ENCODE measurements at regions not wholly inside any gene's neighbourhood (a gene's known extent, or its start where the extent isn't known, plus 50 kb on each side); places are given as distances from the start of the nearest gene placed in this dataset.

DNA sequence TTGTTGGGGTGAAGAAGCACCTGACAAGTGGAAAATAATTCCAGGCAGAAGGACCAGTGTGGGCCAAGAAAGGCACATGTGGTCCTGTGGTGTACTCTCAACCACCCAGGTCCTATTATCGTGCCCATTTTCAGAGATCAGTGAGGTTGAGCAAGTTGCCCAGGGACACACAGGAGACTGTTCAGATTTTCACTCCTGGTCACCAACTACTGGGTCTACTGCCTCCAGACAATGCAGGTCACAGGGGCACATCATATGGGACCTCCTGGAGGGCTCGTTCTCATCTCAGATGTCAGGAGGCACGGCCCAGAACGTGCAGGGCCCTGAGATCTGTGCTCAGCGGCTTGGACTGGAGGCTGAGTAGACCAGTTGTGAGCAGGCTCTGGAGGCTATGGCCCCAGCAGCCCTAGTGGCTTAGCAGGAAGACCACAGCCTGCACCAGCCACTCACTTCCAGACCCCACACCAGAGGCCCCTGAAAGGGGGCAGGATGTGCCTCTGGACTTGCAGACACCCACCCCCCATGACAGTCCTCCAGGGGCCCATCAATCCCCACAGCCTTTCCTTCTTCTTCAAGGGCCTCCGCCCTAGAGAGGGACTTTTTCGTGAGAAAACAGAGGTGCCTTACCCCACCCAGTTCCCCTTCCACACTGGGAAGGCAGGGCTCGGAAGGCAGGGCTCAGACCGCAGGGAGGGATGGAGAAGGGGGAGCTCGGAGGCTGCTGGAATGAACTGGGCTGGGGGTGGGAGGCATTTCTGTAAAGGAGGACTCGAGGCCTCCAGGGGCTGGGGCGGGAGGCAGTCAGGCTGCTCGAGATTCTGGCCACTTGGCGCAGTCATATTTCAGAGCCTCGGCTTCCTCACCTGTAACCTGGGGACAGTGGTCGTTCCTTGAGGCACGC, 82.7 kb upstream of the NEURL1B start:
- POLR2A ChIA-PET, result no interaction called here
- Histone ChIP-seq H3K36me3 (ENCODE audit: control insufficient read depth, insufficient read depth, low read length) (no peaks in the 10 kb centered on the region), H3K4me3 (ENCODE audit: low read depth, low read length) (no peak overlapping the region), H3K27me3 (ENCODE audit: control insufficient read depth, insufficient read depth, low read length) (peaks cover 11% of the 10 kb centered on the region)
- DNase-seq (ENCODE audit: low read depth), result no peak
- TF ChIP-seq, protein P1, sequence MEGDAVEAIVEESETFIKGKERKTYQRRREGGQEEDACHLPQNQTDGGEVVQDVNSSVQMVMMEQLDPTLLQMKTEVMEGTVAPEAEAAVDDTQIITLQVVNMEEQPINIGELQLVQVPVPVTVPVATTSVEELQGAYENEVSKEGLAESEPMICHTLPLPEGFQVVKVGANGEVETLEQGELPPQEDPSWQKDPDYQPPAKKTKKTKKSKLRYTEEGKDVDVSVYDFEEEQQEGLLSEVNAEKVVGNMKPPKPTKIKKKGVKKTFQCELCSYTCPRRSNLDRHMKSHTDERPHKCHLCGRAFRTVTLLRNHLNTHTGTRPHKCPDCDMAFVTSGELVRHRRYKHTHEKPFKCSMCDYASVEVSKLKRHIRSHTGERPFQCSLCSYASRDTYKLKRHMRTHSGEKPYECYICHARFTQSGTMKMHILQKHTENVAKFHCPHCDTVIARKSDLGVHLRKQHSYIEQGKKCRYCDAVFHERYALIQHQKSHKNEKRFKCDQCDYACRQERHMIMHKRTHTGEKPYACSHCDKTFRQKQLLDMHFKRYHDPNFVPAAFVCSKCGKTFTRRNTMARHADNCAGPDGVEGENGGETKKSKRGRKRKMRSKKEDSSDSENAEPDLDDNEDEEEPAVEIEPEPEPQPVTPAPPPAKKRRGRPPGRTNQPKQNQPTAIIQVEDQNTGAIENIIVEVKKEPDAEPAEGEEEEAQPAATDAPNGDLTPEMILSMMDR (IDR thresholded peaks at IDR 0.05; ENCODE audit: insufficient read depth, low read depth, low read length), result no peak
- CTCF ChIA-PET, result interaction anchor here (0.6 kb wide), 1 partner anchor 15 kb away, joined by 3 read pairs; no protein-coding TSS in a partner anchor

- ChIA-PET POLR2A (no interaction called here), CTCF (no interaction called here)
- Histone ChIP-seq H3K4me3 (ENCODE audit: low read depth, low read length) (no peak overlapping the region), H3K27me3 (ENCODE audit: control insufficient read depth, insufficient read depth, low read length) (peaks cover 6% of the 10 kb centered on the region), H3K36me3 (ENCODE audit: control insufficient read depth, insufficient read depth, low read length) (no peaks in the 10 kb centered on the region)
- TF ChIP-seq, protein P1 (IDR thresholded peaks at IDR 0.05; ENCODE audit: insufficient read depth, low read depth, low read length), result no peak
- no peak for DNase-seq (ENCODE audit: low read depth)
Observed at GRCh38 chr5:172556971-172557461, 84.0 kb upstream of the NEURL1B start.

- Histone ChIP-seq H3K27me3 (ENCODE audit: control insufficient read depth, insufficient read depth, low read length) (peaks cover 6% of the 10 kb centered on the region), H3K36me3 (ENCODE audit: control insufficient read depth, insufficient read depth, low read length) (no peaks in the 10 kb centered on the region), H3K4me3 (ENCODE audit: low read depth, low read length) (no peak overlapping the region)
- ChIA-PET POLR2A (interaction anchor here (0.6 kb wide), 1 partner anchor 550 kb away, joined by 3 read pairs; the partner anchor contains the start of gene FBXW11), CTCF (no interaction called here)
- DNase-seq (ENCODE audit: low read depth), result no peak
- TF ChIP-seq, protein P1 (IDR thresholded peaks at IDR 0.05; ENCODE audit: insufficient read depth, low read depth, low read length), result no peak
Observed at GRCh38 chr5:172556262-172556661, 84.8 kb upstream of the NEURL1B start.

DNA sequence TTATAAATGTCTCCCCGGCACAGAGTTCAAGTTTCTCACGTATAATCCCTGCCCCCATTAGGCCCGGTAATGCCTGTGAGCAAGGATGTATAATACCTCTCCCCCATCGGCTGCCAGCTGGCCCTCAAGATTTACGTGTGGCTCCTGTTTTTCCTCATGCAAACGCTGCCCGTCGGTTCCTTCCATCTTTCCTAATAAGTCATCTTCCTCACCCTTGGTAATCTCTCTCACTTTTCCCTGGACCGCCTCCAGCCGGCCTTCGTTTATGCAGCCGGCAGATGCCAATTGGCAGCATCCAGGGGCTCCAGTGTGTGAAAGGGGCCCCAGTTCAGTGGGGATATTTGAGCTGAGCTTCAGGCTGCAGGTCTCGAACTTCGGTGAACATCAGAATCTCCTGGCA, 86.5 kb upstream of the NEURL1B start:
- ChIA-PET POLR2A (no interaction called here), CTCF (no interaction called here)
- TF ChIP-seq, protein P1 (IDR thresholded peaks at IDR 0.05; ENCODE audit: insufficient read depth, low read depth, low read length), result no peak
- peaks cover 6% of the 10 kb centered on the region for H3K27me3 ChIP-seq (ENCODE audit: control insufficient read depth, insufficient read depth, low read length)
- no peaks in the 10 kb centered on the region for H3K36me3 ChIP-seq (ENCODE audit: control insufficient read depth, insufficient read depth, low read length)
- no peak overlapping the region for H3K4me3 ChIP-seq (ENCODE audit: low read depth, low read length)
- no peak for DNase-seq (ENCODE audit: low read depth)

DNA sequence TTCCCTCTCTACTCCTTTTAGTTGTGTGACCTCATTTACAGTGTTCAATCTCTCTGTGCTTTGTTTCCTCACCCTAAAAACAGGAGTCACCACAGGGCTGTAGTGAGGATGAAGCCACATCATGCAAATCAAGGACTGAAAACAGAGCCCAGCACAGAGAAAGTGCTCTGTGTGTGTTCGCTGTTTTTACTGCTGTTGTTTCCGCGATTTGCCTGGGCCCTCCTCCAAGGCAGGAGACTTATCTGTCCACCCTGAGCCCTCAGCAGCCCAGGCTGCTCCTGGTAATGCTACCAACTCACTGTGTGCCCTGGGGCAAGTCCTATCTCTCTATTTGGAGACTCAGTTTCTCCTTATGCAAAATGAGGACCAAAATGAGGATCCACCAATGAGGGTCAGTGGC, 87.2 kb upstream of the NEURL1B start:
- ChIA-PET CTCF (no interaction called here), POLR2A (no interaction called here)
- DNase-seq (ENCODE audit: low read depth), result no peak
- Histone ChIP-seq H3K36me3 (ENCODE audit: control insufficient read depth, insufficient read depth, low read length) (no peaks in the 10 kb centered on the region), H3K27me3 (ENCODE audit: control insufficient read depth, insufficient read depth, low read length) (peaks cover 9% of the 10 kb centered on the region), H3K4me3 (ENCODE audit: low read depth, low read length) (no peak overlapping the region)
- TF ChIP-seq, protein P1 (IDR thresholded peaks at IDR 0.05; ENCODE audit: insufficient read depth, low read depth, low read length), result no peak

Measured in BJ (cell line).